NCI-H2227 (cell line): ENCODE measurements at regions not wholly inside any gene's neighbourhood (a gene's known extent, or its start where the extent isn't known, plus 50 kb on each side); places are given as distances from the start of the nearest gene placed in this dataset.

Experiments
- DNase-seq: peaks from one replicate; lab custom pipeline; 2025; ENCODE audit not compliant: unreplicated experiment; lab: John Stamatoyannopoulos, UW

- DNase-seq = no peak
Observed at GRCh38 chr19:5392486-5392885, 51.9 kb upstream of the PTPRS start.

GRCh38 chr19:5393088-5393487 lies 52.5 kb upstream of the PTPRS start:
- DNase-seq = no peak

GRCh38 chr19:5394551-5395505 lies 54.2 kb upstream of the PTPRS start:
- DNase-seq = peak; percentile 68

- DNase-seq = no peak
Observed at GRCh38 chr19:5395556-5395955, 54.9 kb upstream of the PTPRS start.

GRCh38 chr19:5396096-5396939 lies 55.7 kb upstream of the PTPRS start:
- DNase-seq = peak; percentile 26

- no peak for DNase-seq
Observed at GRCh38 chr19:5396963-5397362, 56.4 kb upstream of the PTPRS start.

DNA sequence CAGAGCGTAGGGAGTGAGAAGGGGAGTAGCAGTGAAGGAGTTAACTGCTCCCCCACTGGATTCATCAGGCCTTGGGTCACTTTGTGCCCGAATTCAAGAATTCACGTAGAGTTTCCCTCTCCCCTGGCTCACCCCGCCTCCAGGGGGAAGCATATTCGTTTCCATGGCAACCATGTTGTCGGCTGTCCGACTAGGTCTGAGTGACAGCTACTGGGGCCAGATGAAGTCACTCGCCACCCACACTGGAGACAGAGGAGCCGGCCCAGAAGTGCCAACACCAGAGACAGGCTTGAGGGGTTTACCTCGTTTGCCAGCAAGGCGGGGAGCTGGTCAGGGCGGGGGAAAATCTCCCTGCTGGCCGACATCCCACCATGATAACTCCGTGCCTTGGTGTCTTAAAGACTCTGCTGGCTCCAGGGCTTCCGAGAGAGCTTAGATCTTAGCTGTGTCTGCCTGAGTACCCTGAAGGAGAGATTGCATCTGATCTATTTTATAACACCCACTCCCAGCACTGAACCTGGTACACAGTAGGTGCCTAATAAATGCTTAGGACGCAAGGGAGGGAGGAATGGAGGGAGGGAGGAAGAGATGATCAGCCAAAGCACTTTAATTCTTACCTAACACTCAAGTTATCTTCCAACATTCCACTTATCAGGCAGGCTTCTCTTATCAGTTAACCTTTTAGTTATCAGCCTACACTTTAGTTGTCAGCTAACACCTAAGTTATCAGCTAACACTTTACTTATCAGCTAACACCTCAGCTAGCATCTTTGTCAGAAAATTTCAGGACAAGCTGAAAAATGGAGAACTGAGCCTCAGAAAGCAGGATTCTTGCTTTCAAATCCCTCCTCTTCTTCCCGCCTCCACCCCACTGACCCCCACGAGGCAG lies 57.2 kb upstream of the ZNRF4 start:
- DNase-seq = peak; percentile 88

DNA sequence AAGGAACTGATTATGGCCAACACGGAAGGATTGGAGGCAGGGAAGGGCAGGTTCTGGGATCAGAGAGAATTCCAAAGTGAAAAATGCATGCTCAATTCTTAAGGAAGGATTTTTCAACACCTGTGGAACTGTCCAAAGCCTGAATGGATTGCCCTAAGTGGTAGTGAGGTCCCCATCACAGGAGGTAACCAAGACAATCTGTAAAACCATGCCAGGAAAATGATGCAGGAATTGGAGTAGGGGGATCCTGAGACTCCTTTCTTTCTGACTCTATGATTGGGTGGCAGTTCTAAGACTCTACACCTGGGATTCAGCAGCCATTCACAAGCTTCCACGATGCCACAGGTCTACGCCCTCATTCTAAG lies 56.5 kb upstream of the ZNRF4 start:
- no peak for DNase-seq

GRCh38 chr19:5403968-5404640 lies 51.1 kb upstream of the ZNRF4 start:
- DNase-seq = peak; percentile 34
